WTC11 (cell line): ENCODE measurements at regions not wholly inside any gene's neighbourhood (a gene's known extent, or its start where the extent isn't known, plus 50 kb on each side); places are given as distances from the start of the nearest gene placed in this dataset.

Source experiments
- ATAC-seq: fragments of 200-7000 bp; cut with Tn5 transposase; 2 replicates; pipeline ENCODE4 v1.10.0; 2021; ENCODE audit warnings: mild to moderate bottlenecking, moderate library complexity
- CTCF ChIA-PET: fragments of 300-600 bp; sonication (Branson Sonifier 250); formaldehyde crosslinking; loops from one replicate; lab custom pipeline; 2021; ENCODE audit warnings: antibody characterized with exemption; lab: Charles Lee
- POLR2A ChIA-PET: fragments of 350-600 bp; sonication (Branson Sonifier 250); formaldehyde crosslinking; loops from one replicate; lab custom pipeline; 2021; ENCODE audit warnings: antibody characterized with exemption; lab: Charles Lee
- DNase-seq: peaks from one replicate; pipeline ENCODE4 v3.0.0; 2021; ENCODE audit warnings: low spot score
- H3K27ac Mint-ChIP-seq: 2 replicates; pipeline ENCODE4 v1.8.0; 2021; ENCODE audit warnings: mixed read lengths
- H3K27me3 Mint-ChIP-seq: 2 replicates; pipeline ENCODE4 v1.8.0; 2021; ENCODE audit warnings: low read depth, mild to moderate bottlenecking, moderate library complexity, mixed read lengths
- H3K36me3 Mint-ChIP-seq: 2 replicates; pipeline ENCODE4 v1.8.0; 2021; ENCODE audit warnings: mixed read lengths
- H3K4me1 Mint-ChIP-seq: 2 replicates; pipeline ENCODE4 v1.8.0; 2022; ENCODE audit warnings: mixed read lengths
- H3K4me3 Mint-ChIP-seq: 2 replicates; pipeline ENCODE4 v1.8.0; 2021; ENCODE audit warnings: mild to moderate bottlenecking, moderate library complexity, mixed read lengths
- H3K9me3 Mint-ChIP-seq: 2 replicates; pipeline ENCODE4 v1.8.0; 2021; ENCODE audit warnings: mixed read lengths
- ATF1 ChIP-seq: sonication (generic); formaldehyde crosslinking; IDR thresholded peaks from 2 replicates; pipeline ENCODE4 v1.8.1; 2023; ENCODE audit warnings: mild to moderate bottlenecking, moderate library complexity, missing genetic modification reagents
- EMX1 ChIP-seq: fragments of 250-450 bp; sonication (Bioruptor Pico); IDR thresholded peaks from 2 replicates; pipeline ENCODE4 v1.8.0; 2021; ENCODE audit warnings: mild to moderate bottlenecking
- ETV6 ChIP-seq: sonication (generic); formaldehyde crosslinking; IDR thresholded peaks from 2 replicates; pipeline ENCODE4 v1.8.1; 2022; ENCODE audit warnings: mild to moderate bottlenecking, missing genetic modification reagents
- FOXJ3 ChIP-seq: sonication (generic); formaldehyde crosslinking; IDR thresholded peaks from 2 replicates; pipeline ENCODE4 v1.9.0; 2021; ENCODE audit warnings: missing genetic modification reagents, mild to moderate bottlenecking, borderline replicate concordance
- FOXK1 ChIP-seq: sonication (generic); formaldehyde crosslinking; IDR thresholded peaks from 2 replicates; pipeline ENCODE4 v1.8.0; 2022; ENCODE audit warnings: mild to moderate bottlenecking, moderate library complexity, missing genetic modification reagents
- HMGA2 ChIP-seq: fragments of 250-450 bp; sonication (Bioruptor Pico); IDR thresholded peaks from 2 replicates; pipeline ENCODE4 v1.4.0; 2021; ENCODE audit warnings: mild to moderate bottlenecking, moderate library complexity
- NFE2L1 ChIP-seq: sonication (generic); formaldehyde crosslinking; IDR thresholded peaks from 2 replicates; pipeline ENCODE4 v1.8.1; 2023; ENCODE audit warnings: missing genetic modification reagents
- ZNF121 ChIP-seq: sonication (generic); formaldehyde crosslinking; IDR thresholded peaks from 2 replicates; pipeline ENCODE4 v1.8.0; 2023; ENCODE audit warnings: missing genetic modification reagents
- ZNF317 ChIP-seq: sonication (generic); formaldehyde crosslinking; IDR thresholded peaks from 2 replicates; pipeline ENCODE4 v1.8.1; 2023; ENCODE audit warnings: low read depth, mild to moderate bottlenecking, moderate library complexity, missing genetic modification reagents, borderline replicate concordance
- TF ChIP-seq, protein P1 (sequence below): fragments of 250-450 bp; sonication (Bioruptor Pico); IDR thresholded peaks from 2 replicates; pipeline ENCODE4 v1.9.0; 2021; ENCODE audit warnings: mild to moderate bottlenecking
- TF ChIP-seq, protein P2 (sequence below): sonication (generic); formaldehyde crosslinking; IDR thresholded peaks from 2 replicates; pipeline ENCODE4 v1.8.1; 2023; ENCODE audit warnings: mild to moderate bottlenecking, missing genetic modification reagents, moderate library complexity
- TF ChIP-seq, protein P3 (sequence below): sonication (generic); formaldehyde crosslinking; conservative IDR thresholded peaks from 2 replicates; pipeline ENCODE4 v1.8.1; 2023; ENCODE audit warnings: mild to moderate bottlenecking, low read depth, missing genetic modification reagents, moderate library complexity
- TF ChIP-seq, protein P4 (sequence below): fragments of 250-450 bp; sonication (Bioruptor Pico); IDR thresholded peaks from 2 replicates; pipeline ENCODE4 v1.9.0; 2021; ENCODE audit warnings: mild to moderate bottlenecking
- TF ChIP-seq, protein P5 (sequence below): fragments of 250-450 bp; sonication (Bioruptor Pico); IDR thresholded peaks from 2 replicates; pipeline ENCODE4 v1.8.0; 2021; ENCODE audit warnings: mild to moderate bottlenecking
- TF ChIP-seq, protein P6 (sequence below): sonication (generic); formaldehyde crosslinking; IDR thresholded peaks from 2 replicates; pipeline ENCODE4 v1.8.1; 2022; ENCODE audit warnings: low read depth, missing genetic modification reagents, borderline replicate concordance

DNA sequence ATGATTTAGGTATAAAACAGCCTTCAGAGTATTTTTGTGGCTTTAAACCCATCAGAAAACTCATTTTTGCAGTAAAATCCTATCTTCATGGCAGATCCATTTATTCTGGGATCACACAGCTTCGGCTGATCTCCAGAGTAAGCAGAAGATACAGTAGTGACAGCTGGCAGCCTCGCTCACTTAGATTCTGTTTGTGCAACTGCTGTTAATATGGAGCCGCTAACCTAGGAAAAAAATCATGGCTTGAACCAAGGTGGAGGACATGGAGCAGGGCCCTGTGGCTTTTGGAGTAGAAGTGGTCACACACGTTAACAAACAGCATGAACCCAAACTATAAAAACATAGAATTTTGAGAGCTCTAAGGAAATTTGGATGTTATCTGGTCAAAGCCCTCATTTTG, 137.2 kb upstream of the ARHGAP5 start (continued):
- TF ChIP-seq, protein P1, sequence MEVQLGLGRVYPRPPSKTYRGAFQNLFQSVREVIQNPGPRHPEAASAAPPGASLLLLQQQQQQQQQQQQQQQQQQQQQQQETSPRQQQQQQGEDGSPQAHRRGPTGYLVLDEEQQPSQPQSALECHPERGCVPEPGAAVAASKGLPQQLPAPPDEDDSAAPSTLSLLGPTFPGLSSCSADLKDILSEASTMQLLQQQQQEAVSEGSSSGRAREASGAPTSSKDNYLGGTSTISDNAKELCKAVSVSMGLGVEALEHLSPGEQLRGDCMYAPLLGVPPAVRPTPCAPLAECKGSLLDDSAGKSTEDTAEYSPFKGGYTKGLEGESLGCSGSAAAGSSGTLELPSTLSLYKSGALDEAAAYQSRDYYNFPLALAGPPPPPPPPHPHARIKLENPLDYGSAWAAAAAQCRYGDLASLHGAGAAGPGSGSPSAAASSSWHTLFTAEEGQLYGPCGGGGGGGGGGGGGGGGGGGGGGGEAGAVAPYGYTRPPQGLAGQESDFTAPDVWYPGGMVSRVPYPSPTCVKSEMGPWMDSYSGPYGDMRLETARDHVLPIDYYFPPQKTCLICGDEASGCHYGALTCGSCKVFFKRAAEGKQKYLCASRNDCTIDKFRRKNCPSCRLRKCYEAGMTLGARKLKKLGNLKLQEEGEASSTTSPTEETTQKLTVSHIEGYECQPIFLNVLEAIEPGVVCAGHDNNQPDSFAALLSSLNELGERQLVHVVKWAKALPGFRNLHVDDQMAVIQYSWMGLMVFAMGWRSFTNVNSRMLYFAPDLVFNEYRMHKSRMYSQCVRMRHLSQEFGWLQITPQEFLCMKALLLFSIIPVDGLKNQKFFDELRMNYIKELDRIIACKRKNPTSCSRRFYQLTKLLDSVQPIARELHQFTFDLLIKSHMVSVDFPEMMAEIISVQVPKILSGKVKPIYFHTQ (CRISPR knock-in tag), result no peak
- no peak for TF ChIP-seq ATF1 (CRISPR knock-in tag)

DNA sequence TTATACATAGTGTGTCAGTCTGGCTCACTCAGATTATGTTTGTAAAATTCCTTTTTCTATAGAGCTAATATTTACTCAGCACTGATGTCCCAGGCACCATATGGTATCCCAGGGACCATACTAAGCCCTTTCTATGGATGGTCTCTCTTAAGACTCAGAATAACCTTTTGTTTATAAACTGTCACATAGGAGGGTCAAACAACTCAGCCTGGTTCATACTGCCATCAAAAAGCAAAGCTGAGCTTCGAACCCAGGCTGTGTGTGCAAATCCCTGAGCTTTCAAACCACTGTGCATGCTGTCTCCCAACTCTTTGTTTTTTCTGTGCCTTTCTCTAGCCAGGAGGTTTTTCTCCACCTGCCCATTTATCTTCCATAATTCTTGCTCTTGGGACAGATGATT, 135.6 kb upstream of the ARHGAP5 start:
- DNase-seq (no peak), ATAC-seq (no peak)
- Mint-ChIP-seq H3K9me3 (no peaks in the 10 kb centered on the region), H3K27me3 (peaks cover 2% of the 10 kb centered on the region; the same call in 1 of the 2 replicates), H3K4me3 (no peak overlapping the region), H3K36me3 (no peaks in the 10 kb centered on the region), H3K27ac (no peak overlapping the region), H3K4me1 (peaks cover 23% of the 10 kb centered on the region)
- ChIA-PET CTCF (interaction anchor here (0.7 kb wide), 1 partner anchor 15 kb away, joined by 3 read pairs; no protein-coding TSS in a partner anchor), POLR2A (no interaction called here)
- TF ChIP-seq EMX1 (CRISPR knock-in tag), result no peak
- TF ChIP-seq HMGA2 (CRISPR knock-in tag), result no peak
- no peak for TF ChIP-seq FOXJ3

DNA sequence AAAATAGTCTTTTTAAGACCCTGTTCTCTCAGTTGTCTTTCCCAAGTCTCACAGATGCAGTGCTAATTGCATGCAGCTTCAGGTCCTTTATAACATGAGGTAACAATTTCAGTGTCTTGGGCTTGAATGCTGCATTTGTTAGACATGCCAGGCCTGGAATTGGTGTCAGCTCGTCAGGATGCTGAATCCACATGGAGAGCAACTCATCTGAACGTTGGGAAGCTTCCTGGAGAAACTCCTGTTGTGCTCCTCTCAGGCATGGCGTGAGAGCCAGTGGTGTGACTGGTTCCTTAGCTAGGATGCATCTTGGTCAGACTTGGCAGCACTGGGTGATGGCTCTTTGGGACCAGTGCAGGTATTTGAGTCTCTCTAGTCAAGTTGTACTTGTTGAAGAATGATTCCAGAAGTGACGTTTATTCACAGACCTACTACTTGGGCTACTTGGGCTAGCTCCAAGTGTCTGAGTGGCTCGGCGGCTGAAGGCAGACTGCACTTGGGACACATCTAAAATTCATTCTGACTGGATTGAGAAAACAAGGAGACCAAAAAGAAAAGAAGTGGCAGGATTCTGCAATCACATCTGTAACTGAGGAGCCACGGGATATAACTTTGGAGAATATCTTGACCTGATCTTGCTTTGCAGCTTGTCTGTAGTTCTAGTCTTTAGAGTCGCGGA, 134.8 kb upstream of the ARHGAP5 start:
- ChIA-PET CTCF (no interaction called here), POLR2A (no interaction called here)
- ATAC-seq (no peak), DNase-seq (no peak)
- Mint-ChIP-seq H3K4me1 (peaks cover 21% of the 10 kb centered on the region), H3K4me3 (no peak overlapping the region), H3K27ac (no peak overlapping the region), H3K27me3 (no peaks in the 10 kb centered on the region), H3K9me3 (no peaks in the 10 kb centered on the region), H3K36me3 (no peaks in the 10 kb centered on the region)
- TF ChIP-seq ZNF121 (CRISPR knock-in tag), result no peak
- TF ChIP-seq FOXK1 (CRISPR knock-in tag), result no peak
- TF ChIP-seq, protein P2, sequence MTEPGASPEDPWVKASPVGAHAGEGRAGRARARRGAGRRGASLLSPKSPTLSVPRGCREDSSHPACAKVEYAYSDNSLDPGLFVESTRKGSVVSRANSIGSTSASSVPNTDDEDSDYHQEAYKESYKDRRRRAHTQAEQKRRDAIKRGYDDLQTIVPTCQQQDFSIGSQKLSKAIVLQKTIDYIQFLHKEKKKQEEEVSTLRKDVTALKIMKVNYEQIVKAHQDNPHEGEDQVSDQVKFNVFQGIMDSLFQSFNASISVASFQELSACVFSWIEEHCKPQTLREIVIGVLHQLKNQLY (CRISPR knock-in tag), result no peak
- TF ChIP-seq, protein P3, sequence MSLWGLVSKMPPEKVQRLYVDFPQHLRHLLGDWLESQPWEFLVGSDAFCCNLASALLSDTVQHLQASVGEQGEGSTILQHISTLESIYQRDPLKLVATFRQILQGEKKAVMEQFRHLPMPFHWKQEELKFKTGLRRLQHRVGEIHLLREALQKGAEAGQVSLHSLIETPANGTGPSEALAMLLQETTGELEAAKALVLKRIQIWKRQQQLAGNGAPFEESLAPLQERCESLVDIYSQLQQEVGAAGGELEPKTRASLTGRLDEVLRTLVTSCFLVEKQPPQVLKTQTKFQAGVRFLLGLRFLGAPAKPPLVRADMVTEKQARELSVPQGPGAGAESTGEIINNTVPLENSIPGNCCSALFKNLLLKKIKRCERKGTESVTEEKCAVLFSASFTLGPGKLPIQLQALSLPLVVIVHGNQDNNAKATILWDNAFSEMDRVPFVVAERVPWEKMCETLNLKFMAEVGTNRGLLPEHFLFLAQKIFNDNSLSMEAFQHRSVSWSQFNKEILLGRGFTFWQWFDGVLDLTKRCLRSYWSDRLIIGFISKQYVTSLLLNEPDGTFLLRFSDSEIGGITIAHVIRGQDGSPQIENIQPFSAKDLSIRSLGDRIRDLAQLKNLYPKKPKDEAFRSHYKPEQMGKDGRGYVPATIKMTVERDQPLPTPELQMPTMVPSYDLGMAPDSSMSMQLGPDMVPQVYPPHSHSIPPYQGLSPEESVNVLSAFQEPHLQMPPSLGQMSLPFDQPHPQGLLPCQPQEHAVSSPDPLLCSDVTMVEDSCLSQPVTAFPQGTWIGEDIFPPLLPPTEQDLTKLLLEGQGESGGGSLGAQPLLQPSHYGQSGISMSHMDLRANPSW (CRISPR knock-in tag), result no peak
- no peak for TF ChIP-seq ZNF317 (CRISPR knock-in tag)
- TF ChIP-seq NFE2L1 (CRISPR knock-in tag), result no peak
- no peak for TF ChIP-seq ETV6 (CRISPR knock-in tag)
- TF ChIP-seq, protein P4, sequence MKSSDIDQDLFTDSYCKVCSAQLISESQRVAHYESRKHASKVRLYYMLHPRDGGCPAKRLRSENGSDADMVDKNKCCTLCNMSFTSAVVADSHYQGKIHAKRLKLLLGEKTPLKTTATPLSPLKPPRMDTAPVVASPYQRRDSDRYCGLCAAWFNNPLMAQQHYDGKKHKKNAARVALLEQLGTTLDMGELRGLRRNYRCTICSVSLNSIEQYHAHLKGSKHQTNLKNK (CRISPR knock-in tag), result no peak
- TF ChIP-seq, protein P5, sequence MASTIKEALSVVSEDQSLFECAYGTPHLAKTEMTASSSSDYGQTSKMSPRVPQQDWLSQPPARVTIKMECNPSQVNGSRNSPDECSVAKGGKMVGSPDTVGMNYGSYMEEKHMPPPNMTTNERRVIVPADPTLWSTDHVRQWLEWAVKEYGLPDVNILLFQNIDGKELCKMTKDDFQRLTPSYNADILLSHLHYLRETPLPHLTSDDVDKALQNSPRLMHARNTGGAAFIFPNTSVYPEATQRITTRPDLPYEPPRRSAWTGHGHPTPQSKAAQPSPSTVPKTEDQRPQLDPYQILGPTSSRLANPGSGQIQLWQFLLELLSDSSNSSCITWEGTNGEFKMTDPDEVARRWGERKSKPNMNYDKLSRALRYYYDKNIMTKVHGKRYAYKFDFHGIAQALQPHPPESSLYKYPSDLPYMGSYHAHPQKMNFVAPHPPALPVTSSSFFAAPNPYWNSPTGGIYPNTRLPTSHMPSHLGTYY (CRISPR knock-in tag), result no peak
- TF ChIP-seq, protein P1 (CRISPR knock-in tag), result no peak
- TF ChIP-seq, protein P6, sequence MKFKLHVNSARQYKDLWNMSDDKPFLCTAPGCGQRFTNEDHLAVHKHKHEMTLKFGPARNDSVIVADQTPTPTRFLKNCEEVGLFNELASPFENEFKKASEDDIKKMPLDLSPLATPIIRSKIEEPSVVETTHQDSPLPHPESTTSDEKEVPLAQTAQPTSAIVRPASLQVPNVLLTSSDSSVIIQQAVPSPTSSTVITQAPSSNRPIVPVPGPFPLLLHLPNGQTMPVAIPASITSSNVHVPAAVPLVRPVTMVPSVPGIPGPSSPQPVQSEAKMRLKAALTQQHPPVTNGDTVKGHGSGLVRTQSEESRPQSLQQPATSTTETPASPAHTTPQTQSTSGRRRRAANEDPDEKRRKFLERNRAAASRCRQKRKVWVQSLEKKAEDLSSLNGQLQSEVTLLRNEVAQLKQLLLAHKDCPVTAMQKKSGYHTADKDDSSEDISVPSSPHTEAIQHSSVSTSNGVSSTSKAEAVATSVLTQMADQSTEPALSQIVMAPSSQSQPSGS (CRISPR knock-in tag), result no peak
